ENCODE measurements at regions not wholly inside any gene's neighbourhood (a gene's known extent, or its start where the extent isn't known, plus 50 kb on each side); places are given as distances from the start of the nearest gene placed in this dataset.

DNA sequence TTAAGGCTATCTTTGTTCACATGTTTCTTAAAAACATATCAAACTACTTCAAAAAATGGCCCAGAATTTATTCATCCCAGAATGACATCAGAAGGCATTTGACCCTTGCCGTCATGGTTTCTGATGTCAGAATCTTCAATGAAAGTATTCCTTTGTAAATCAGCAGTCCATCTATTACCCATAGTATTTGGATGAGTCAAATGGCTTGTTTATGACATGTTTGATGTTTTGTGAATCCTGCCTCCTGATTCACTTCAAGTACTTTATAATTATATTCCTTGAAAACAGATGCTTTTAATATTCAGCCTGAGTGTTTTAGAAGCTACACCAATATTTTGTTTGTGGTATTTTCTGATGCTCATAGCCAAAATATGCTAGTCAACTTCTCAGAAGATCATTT, 200.8 kb upstream of the MEF2C start:
- no peaks in the 10 kb centered on the region for H3K27me3 ChIP-seq
- no peak overlapping the region for H3K4me3 ChIP-seq
- intact Hi-C loops (cut with DNase I) = no loop called here
- no peaks in the 10 kb centered on the region for H3K36me3 ChIP-seq
- no peaks in the 10 kb centered on the region for H3K9me3 ChIP-seq
- DNase-seq = no peak
- H3K4me1 ChIP-seq = no peaks in the 10 kb centered on the region
- WGBS, 2 donors = 81 to 88% methylated on average over 1 of the region's 1 CpG
- TF ChIP-seq, protein P1, sequence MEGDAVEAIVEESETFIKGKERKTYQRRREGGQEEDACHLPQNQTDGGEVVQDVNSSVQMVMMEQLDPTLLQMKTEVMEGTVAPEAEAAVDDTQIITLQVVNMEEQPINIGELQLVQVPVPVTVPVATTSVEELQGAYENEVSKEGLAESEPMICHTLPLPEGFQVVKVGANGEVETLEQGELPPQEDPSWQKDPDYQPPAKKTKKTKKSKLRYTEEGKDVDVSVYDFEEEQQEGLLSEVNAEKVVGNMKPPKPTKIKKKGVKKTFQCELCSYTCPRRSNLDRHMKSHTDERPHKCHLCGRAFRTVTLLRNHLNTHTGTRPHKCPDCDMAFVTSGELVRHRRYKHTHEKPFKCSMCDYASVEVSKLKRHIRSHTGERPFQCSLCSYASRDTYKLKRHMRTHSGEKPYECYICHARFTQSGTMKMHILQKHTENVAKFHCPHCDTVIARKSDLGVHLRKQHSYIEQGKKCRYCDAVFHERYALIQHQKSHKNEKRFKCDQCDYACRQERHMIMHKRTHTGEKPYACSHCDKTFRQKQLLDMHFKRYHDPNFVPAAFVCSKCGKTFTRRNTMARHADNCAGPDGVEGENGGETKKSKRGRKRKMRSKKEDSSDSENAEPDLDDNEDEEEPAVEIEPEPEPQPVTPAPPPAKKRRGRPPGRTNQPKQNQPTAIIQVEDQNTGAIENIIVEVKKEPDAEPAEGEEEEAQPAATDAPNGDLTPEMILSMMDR (IDR thresholded peaks at IDR 0.05) = no peak
- no peak for TF ChIP-seq POLR2A (IDR thresholded peaks at IDR 0.05)
- no peak overlapping the region for H3K27ac ChIP-seq

DNA sequence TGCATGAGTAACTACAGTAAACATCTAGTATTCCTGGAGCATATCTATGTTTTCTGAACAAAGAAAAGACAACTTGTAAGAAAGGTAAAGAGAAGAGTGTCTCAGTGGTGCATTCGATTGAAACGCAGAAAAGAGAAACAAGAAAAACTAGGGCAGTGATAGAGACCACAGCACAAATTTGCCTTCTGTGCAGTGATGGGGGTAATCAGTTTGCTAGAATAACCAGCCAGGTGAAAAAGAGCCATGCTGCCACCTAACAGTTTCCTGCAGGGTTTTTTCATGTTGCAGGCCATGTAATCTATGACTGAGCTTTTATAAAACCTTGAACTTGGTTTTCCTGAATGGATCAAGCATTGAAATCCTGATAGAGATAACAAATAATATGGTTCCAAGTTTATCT, 198.4 kb upstream of the MEF2C start:
- no peaks in the 10 kb centered on the region for H3K36me3 ChIP-seq
- no peak overlapping the region for H3K27ac ChIP-seq
- no peak for TF ChIP-seq POLR2A (IDR thresholded peaks at IDR 0.05)
- TF ChIP-seq, protein P1 (IDR thresholded peaks at IDR 0.05) = no peak
- H3K9me3 ChIP-seq = no peaks in the 10 kb centered on the region
- H3K27me3 ChIP-seq = no peaks in the 10 kb centered on the region
- DNase-seq = no peak
- H3K4me1 ChIP-seq = no peaks in the 10 kb centered on the region
- intact Hi-C loops (cut with DNase I) = no loop called here
- WGBS, 2 donors = 67 to 70% methylated on average over 2 of the region's 2 CpGs
- H3K4me3 ChIP-seq = no peak overlapping the region

DNA sequence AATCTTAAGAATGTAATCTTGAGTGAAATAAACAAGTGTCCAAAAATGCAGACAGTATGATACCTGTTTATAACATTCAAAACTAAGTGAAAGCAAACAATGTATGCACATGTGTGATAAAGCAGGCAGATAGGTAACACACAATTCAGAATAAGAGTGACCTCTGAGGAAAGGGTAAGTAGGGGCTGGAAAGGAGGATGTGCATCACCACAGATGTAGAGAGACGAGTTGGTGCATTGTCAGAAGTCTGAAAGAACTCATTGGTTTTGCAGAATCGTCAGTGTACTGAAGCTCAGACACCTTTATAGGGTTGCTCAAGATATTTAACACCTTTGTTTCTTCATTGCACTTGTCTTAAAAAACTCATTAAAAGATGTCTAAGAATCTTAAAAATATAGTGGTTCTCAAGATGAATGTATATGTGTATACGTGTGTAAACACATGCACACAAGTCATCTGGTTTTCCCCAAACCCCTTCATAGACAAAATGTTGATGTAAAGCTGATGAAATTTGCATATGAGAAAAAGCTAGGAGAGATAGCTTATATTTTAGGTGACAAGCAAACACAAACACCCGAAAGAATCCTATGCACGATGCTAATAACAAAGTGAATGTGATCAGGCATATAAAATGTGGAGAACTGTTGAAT, 197.6 kb upstream of the MEF2C start:
- intact Hi-C loops (cut with DNase I) = no loop called here
- Histone ChIP-seq H3K36me3 (no peaks in the 10 kb centered on the region), H3K27ac (no peak overlapping the region), H3K27me3 (no peaks in the 10 kb centered on the region), H3K4me1 (no peaks in the 10 kb centered on the region), H3K4me3 (no peak overlapping the region), H3K9me3 (no peaks in the 10 kb centered on the region)
- 68 to 82% methylated on average over 5 of the region's 5 CpGs for WGBS, 2 donors
- no peak for TF ChIP-seq POLR2A (IDR thresholded peaks at IDR 0.05)
- TF ChIP-seq, protein P1 (IDR thresholded peaks at IDR 0.05) = no peak
- DNase-seq = no peak

DNA sequence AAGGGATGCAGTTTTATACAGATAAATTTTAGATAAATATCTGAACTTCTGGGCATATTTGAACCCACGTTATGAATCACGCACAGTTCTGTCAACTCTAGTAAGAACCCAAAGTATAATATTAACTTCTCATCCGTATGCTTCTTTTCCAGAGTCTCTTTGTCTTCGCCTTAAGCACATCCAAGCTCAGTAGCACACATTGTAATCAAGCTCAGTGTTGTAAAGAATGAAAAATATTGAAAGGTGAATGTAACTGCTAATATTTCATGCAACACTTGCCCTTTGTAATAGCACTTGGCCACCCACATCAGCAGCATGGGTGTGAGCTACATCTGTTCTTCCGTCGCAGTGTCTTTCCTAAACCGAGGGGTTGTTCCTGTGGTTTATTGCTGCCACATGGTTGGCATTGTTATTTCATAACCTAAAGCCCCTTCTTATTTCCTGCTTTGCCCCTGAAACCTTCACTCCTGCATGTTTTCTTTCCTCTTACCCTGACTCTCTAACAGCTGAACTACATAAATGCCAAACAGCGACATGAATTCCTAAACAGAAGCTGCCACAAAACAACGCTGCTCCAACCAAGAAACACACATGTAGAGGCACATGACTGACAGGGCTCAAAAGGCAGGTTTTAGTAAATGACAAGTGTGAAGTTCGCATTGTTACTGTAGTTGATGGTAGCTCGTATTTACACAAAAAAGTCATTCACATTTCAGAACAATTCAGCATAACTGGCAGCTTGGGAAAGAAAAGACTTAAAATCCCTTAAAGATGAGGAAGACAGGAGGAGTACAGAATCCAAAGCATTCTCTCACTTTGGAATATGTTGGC, 190.1 kb upstream of the MEF2C start:
- Histone ChIP-seq H3K9me3 (no peaks in the 10 kb centered on the region), H3K36me3 (no peaks in the 10 kb centered on the region), H3K27ac (no peak overlapping the region), H3K4me3 (no peak overlapping the region), H3K4me1 (no peaks in the 10 kb centered on the region), H3K27me3 (no peaks in the 10 kb centered on the region)
- WGBS, 2 donors = 55 to 58% methylated on average over 10 to 11 of the region's 11 CpGs
- DNase-seq = no peak
- intact Hi-C loops (cut with DNase I) = no loop called here
- TF ChIP-seq POLR2A (IDR thresholded peaks at IDR 0.05) = no peak

DNA sequence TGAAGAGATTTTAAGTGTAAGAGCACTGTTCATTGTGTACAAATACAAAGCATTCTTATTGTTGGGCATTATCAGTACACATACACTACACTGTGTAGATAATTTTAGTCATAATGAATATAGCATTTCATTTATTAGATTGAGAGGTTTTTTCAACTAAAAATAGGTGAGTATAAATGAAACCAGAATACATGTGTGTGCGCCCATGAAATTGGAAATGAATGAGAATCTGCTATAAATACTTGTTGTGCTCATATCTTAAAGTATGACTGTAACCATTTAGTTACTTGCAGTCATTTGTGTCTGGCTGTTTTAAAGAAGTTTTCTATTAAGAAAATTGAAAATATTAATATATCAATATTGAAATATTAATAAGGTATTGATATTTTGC, 189.0 kb upstream of the MEF2C start:
- Histone ChIP-seq H3K4me1 (no peaks in the 10 kb centered on the region), H3K27me3 (no peaks in the 10 kb centered on the region), H3K27ac (no peak overlapping the region), H3K4me3 (no peak overlapping the region), H3K9me3 (no peaks in the 10 kb centered on the region), H3K36me3 (no peaks in the 10 kb centered on the region)
- WGBS, 2 donors = 70 to 85% methylated on average over 1 of the region's 1 CpG
- TF ChIP-seq, protein P1 (IDR thresholded peaks at IDR 0.05) = no peak
- no peak for TF ChIP-seq POLR2A (IDR thresholded peaks at IDR 0.05)
- intact Hi-C loops (cut with DNase I) = no loop called here
- no peak for DNase-seq
